ENCODE measurements at regions not wholly inside any gene's neighbourhood (a gene's known extent, or its start where the extent isn't known, plus 50 kb on each side); places are given as distances from the start of the nearest gene placed in this dataset.

DNA sequence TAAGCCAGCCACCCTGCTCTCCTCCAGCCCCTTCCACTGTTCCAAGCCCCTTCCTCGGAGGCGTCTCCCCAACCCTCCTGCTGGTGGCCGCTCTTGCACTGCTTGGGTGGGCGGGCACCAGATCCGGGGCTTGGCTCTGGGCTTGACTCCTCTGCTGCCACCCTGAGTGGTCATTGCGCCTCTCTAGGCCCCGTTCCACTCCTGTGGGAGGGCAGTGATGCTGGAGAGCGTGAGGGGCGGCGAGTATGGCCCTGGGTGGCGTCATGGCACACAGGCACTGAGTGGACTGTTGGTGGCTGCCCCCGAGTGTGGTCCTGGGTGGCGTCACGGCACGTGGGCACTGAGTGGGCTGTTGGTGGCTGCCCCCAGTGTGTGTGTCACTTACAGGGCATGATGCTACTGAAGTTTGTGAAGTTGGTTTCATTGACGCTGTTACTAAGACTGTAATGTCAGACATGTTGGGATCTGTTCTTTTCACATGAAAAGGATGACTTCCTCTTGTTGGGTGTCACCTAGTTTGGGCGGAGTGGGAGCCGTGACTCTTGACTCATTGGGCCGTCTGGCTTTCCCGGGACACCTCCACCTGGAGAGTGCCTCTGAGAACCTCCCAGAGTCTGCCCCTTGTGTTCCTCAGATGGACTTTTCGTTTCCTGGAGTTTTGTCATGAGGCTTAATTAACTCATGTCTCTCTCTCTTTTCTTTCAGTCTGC, 55.9 kb upstream of the HGFAC start:
- peaks cover 16% of the 10 kb centered on the region for H3K36me3 Mint-ChIP-seq (ENCODE audit: insufficient read depth, unreplicated experiment)
- H3K4me1 Mint-ChIP-seq (ENCODE audit: insufficient read depth, unreplicated experiment), result peaks cover 58% of the 10 kb centered on the region
- intact Hi-C loops (cut with micrococcal nuclease), result no loop called here
- no TSS peak for BruUV-seq (replicated peaks)
- peak overlapping the region; percentile 81 for H3K4me3 Mint-ChIP-seq (ENCODE audit: unreplicated experiment)
- TF ChIP-seq CTCF (IDR thresholded peaks at IDR 0.05; ENCODE audit: unreplicated experiment), result no peak
- H3K9me3 Mint-ChIP-seq (ENCODE audit: unreplicated experiment), result peaks cover 6% of the 10 kb centered on the region
- no peaks in the 10 kb centered on the region for H3K27me3 Mint-ChIP-seq (ENCODE audit: insufficient read depth, unreplicated experiment)
- DNase-seq (ENCODE audit: unreplicated experiment), result peak; percentile 68
- ChIA-PET CTCF (interaction anchor here (1.7 kb wide), 1 partner anchor 94 kb away, joined by 7 read pairs; no protein-coding TSS in a partner anchor), POLR2A (interaction anchor here (0.8 to 3.5 kb wide), 13 partner anchors 10 to 249 kb away, joined by 3 to 24 read pairs (median 4); partner anchors contain the start of genes HGFAC and RGS12)
- peak overlapping the region; percentile 98 for H3K27ac Mint-ChIP-seq (ENCODE audit: low read depth, unreplicated experiment)

GRCh38 chr4:3386526-3386925, 55.2 kb upstream of the HGFAC start:
- H3K27me3 Mint-ChIP-seq (ENCODE audit: insufficient read depth, unreplicated experiment), result no peaks in the 10 kb centered on the region
- ChIA-PET POLR2A (interaction anchor here (0.8 to 3.5 kb wide), 11 partner anchors 11 to 98 kb away, joined by 3 to 24 read pairs (median 5); partner anchors contain the start of genes HGFAC and RGS12), CTCF (interaction anchor here (0.7 to 1.7 kb wide), 3 partner anchors 40 to 95 kb away, joined by 4 to 10 read pairs (median 7); no protein-coding TSS in a partner anchor)
- peak overlapping the region; percentile 98 for H3K27ac Mint-ChIP-seq (ENCODE audit: low read depth, unreplicated experiment)
- H3K36me3 Mint-ChIP-seq (ENCODE audit: insufficient read depth, unreplicated experiment), result peaks cover 16% of the 10 kb centered on the region
- H3K4me3 Mint-ChIP-seq (ENCODE audit: unreplicated experiment), result peak overlapping the region; percentile 81
- no peak for TF ChIP-seq CTCF (IDR thresholded peaks at IDR 0.05; ENCODE audit: unreplicated experiment)
- intact Hi-C loops (cut with micrococcal nuclease), result no loop called here
- BruUV-seq (replicated peaks), result TSS peak; percentile 81
- H3K4me1 Mint-ChIP-seq (ENCODE audit: insufficient read depth, unreplicated experiment), result peaks cover 58% of the 10 kb centered on the region
- no peaks in the 10 kb centered on the region for H3K9me3 Mint-ChIP-seq (ENCODE audit: unreplicated experiment)
- peak; percentile 33 for DNase-seq (ENCODE audit: unreplicated experiment)

DNA sequence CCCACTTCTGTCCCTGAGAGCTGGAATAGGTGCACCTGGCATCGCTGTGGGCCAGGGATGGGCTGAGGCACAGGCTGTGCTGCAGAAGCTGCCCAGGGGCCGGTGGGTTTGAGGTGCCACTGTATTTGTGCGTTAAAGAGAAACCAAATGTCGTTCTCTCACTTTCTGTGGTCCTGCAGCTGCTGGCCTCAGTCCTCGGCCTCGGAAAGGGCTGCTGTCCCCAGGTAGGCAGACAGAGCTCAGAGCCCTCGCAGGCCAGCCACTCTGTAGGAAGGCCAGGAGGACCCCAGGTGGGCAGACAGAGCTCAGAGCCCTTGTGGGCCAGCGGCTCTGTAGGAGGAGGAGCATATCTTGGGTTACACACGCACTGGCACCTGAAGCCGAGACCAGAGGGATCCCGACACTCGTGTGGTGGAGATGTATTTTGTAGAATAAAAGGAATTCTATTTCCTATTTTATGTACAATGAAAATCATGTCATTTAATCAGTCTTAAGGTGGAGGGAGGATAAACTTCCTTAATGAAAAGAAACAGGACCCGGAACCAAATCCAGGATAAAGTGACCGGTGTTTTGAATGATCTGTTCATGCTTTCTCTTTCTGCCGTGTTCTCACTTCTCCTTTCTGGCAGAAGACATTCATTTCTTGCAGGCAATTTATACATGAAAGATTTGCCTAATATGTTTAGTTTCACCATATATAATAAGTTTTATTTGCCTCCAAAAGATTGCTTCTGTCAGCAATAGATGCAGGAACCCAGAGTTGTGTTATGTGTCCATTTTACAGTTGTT, 54.4 kb upstream of the HGFAC start:
- Mint-ChIP-seq H3K27ac (ENCODE audit: low read depth, unreplicated experiment) (peak overlapping the region; percentile 98), H3K4me3 (ENCODE audit: unreplicated experiment) (peak overlapping the region; percentile 81), H3K27me3 (ENCODE audit: insufficient read depth, unreplicated experiment) (no peaks in the 10 kb centered on the region), H3K4me1 (ENCODE audit: insufficient read depth, unreplicated experiment) (peaks cover 57% of the 10 kb centered on the region), H3K9me3 (ENCODE audit: unreplicated experiment) (no peaks in the 10 kb centered on the region), H3K36me3 (ENCODE audit: insufficient read depth, unreplicated experiment) (peaks cover 16% of the 10 kb centered on the region)
- intact Hi-C loops (cut with micrococcal nuclease), result no loop called here
- CTCF ChIA-PET, result interaction anchor here (0.6 to 1.7 kb wide), 3 partner anchors 41 to 923 kb away, joined by 3 to 10 read pairs (median 7); no protein-coding TSS in a partner anchor
- peak; percentile 33 for DNase-seq (ENCODE audit: unreplicated experiment)
- POLR2A ChIA-PET, result interaction anchor here (0.8 to 3.5 kb wide), 10 partner anchors 12 to 95 kb away, joined by 3 to 24 read pairs (median 5); partner anchors contain the start of genes HGFAC and RGS12
- BruUV-seq (replicated peaks), result no TSS peak
- TF ChIP-seq CTCF (IDR thresholded peaks at IDR 0.05; ENCODE audit: unreplicated experiment), result no peak

DNA sequence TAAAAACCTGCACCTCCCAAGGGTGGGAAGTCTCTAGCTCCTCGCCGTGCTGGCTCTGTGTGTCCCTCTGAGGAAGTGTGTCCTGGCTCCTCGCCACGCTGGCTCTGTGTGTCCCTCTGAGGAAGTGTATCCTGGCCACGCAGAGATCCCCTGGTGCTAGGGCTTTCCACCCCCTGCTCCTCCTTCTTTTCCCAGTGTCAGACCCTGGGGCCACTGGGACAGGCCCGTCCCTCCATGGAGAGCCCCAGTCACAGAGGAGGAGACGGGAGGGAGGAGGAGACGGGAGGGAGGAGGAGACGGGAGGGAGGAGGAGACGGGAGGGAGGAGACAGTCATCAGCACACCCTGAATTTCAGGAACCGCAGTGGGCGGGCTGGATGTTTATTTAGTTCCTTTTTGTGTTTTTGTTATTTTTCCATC, 53.8 kb upstream of the HGFAC start:
- Mint-ChIP-seq H3K27ac (ENCODE audit: low read depth, unreplicated experiment) (peak overlapping the region; percentile 98), H3K36me3 (ENCODE audit: insufficient read depth, unreplicated experiment) (peaks cover 16% of the 10 kb centered on the region), H3K27me3 (ENCODE audit: insufficient read depth, unreplicated experiment) (no peaks in the 10 kb centered on the region), H3K4me1 (ENCODE audit: insufficient read depth, unreplicated experiment) (peaks cover 52% of the 10 kb centered on the region), H3K4me3 (ENCODE audit: unreplicated experiment) (peak overlapping the region; percentile 81), H3K9me3 (ENCODE audit: unreplicated experiment) (no peaks in the 10 kb centered on the region)
- intact Hi-C loops (cut with micrococcal nuclease), result loop anchor here (1.0 kb wide), 1 partner anchor 42 kb away; no protein-coding TSS in a partner anchor
- CTCF ChIA-PET, result interaction anchor here (0.7 to 1.6 kb wide), 2 partner anchors 39 to 42 kb away, joined by 3 to 6 read pairs; no protein-coding TSS in a partner anchor
- POLR2A ChIA-PET, result interaction anchor here (0.7 to 3.5 kb wide), 8 partner anchors 12 to 555 kb away, joined by 3 to 24 read pairs (median 4); no protein-coding TSS in a partner anchor
- BruUV-seq (replicated peaks), result no TSS peak
- DNase-seq (ENCODE audit: unreplicated experiment), result peak; percentile 74
- no peak for TF ChIP-seq CTCF (IDR thresholded peaks at IDR 0.05; ENCODE audit: unreplicated experiment)

All from MCF 10A (cell line).